HG02885 (cell line): ENCODE measurements at regions not wholly inside any gene's neighbourhood (a gene's known extent, or its start where the extent isn't known, plus 50 kb on each side); places are given as distances from the start of the nearest gene placed in this dataset.

Experiments used
- ATAC-seq: cut with Tn5 transposase; IDR thresholded peaks from one replicate; pipeline ENCODE4 v1.9.1; 2021; ENCODE audit warnings: mild to moderate bottlenecking; ENCODE audit not compliant: unreplicated experiment, poor library complexity

DNA sequence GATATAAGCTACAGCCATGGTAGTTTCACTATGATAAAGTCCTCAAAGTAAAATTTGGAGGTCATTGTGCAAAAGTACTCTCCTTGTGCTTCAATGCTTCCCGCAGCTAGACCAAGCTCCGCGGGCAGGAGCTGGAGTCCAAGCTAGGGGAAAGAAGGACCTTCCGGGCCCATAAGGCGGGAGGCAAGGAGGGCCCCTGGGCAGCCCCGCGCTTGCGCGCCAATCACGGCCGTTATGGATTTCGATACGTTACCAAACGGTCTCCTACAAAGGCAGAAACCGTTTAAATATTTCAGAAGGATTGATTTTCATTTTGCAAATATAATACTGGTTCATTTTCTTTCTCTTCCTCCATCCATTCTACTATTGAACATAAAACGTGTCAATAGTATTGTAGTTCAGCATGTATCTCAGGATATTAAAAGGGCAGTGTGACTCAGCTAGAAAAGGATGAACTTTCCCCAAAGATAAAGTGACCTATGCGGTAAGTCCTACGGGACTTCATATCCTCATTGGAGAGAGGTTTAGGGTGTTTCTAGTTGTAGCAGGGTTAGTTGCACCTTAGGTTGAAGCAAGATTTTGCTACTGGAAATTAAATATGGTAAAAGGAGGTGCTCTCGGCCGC lies 128.0 kb downstream of the KIF20B start:
- no peak for ATAC-seq

DNA sequence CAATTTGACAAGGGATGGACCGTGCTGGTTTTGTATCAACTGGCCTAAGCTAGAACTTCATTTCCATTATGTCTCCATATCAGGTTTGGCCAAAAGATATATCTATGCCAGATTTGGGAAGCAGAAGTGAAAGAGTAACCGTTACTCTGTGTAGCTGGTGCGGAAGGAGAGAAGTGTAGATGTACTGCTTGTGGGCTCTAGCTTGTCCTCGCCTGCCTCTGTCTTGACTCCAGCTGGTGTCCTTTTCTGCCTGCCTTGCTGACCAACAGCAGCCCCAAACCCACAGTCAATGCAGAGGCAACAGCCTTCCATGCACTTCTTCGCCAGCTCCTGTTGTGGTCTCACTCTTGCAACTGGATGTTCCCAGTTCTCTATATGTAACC lies 128.5 kb downstream of the KIF20B start:
- no peak for ATAC-seq

DNA sequence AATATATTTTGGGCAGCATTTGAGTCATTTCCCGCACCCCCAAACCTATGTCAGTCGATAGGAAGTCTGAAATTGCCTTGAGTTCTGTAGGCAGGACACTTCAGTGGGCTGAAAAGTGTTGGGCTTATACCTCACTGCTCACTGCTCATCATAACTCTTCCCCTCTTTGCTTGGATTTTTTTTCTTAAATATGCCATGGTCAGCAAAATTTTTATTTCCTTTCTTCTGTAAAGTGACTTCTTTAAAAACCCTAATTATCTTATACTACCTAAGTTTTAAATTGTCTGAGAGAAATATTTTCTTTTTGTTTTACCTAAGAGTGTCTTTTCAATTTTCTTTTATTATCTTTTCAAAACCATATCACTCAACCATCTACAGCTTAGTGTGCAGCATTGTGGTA lies 129.2 kb downstream of the KIF20B start:
- ATAC-seq, result no peak

DNA sequence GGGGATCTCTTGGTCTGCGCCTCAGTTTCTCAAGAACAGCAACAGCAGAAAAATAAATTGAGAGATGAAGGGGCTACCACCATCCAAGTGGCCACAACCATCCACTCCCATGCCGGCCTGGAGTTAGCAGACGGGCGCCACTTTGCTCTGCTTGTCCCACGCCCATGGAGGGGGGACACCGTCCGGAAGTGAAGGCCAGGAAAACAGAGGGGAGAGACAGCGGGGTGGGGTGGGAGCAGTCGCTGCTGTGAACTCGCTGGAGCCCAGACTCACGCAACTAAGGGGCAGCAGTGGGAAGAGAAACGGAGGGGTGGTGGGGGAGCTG lies 135.4 kb downstream of the KIF20B start:
- ATAC-seq, result no peak

DNA sequence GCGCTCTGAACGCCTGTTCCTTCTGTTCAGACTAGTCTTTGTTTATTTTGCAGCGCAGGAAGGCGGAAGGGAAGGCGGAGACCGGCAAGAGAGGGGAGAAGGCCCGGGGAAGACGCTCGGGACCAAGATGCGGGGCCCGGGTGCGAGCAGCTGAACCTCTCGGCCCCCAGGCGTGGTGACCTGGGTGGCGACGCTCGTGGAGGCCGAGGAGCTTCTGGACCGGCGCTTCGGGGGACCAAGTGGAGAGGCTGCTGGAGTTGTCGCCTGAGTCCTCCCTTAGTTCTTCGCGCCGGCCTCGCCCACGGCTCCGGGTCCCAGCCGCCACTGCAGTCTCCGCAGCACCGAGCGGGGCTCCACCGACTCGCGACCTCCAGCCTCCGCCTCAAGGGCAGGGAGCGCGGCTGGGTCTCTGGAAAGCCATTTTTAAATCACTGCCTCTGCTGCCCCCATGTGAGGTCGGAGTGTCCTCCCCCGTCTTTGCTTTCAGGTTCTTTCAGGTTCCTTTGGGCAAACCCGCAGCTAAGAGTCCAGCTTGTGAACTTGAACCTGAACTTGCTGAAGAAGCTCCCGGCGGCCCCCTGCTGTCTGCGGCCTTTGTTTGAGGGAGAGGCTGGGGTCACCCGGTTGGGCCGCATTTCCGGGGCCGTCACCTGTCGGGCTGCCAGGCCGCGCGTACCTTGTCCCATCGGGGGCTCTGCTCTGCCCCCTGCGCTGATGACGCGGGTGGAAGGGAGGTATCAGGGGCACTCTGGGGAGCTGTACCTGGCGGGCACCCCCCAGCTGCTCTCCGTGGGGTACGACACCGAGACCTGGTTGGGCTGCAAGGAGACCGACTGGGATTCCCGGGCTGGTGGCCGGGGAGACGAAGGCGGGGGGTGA lies 136.0 kb downstream of the KIF20B start:
- peak; percentile 55 for ATAC-seq

DNA sequence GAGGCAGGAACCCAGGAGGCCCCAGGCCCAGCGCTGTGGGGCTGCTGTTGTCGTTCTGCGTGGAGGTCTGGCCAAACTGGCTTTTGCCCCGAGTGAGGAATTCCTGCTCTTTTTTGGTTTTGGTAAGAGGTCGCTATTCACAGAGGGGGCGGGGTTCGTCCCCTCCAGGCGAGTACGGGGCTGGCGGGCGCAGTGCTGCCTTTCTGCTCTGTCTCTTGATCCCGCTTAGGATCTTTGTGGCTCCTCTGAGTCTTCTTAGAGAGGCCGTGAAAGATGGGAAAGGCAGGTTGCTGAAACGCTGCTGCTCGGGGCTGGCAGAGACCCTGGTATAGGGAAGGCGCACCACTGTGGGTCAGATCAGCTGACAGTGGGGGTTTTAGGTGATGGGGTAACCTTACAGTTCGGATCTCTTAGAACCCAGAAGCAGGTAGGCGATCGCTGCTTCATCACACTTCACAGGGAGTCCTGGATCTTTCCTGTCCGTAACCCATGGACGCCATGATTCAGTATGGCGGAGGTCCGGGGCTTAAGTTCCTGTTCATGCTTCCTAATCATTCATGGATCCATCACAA lies 136.7 kb downstream of the KIF20B start:
- ATAC-seq, result no peak

DNA sequence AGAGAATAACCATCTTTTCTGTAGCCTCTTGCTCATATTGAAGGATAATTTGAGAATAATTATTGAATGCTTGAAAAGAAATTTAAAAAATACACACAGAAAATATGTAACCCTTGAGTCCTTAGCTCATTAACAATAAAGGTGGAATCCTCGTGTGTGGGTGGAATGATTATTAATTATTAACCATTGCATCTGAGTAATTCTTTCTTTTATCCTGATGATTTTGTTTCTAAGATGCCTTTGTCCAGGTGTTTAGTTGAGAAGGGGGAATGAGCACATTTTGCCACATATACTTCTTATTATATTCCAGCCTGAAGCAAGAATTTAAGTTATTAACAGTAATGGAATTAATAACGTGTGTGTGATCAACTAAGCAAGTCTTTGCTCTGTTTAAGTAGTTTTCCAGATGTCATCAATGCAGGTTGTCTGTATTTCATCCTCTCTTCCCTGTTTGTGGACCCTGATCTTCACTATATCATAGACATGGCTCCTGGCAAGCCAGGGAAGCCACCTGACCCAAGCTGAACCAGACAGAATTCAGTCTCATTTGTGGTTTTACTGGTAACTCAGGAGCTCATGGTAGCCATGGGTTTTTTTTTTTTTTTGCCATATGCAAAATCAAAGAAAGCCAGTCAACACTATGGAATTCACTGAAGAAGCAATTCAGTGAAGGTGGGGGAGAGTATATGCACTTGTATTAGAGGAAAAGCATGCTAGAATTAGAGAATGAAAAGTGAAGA lies 144.3 kb downstream of the KIF20B start:
- no peak for ATAC-seq

DNA sequence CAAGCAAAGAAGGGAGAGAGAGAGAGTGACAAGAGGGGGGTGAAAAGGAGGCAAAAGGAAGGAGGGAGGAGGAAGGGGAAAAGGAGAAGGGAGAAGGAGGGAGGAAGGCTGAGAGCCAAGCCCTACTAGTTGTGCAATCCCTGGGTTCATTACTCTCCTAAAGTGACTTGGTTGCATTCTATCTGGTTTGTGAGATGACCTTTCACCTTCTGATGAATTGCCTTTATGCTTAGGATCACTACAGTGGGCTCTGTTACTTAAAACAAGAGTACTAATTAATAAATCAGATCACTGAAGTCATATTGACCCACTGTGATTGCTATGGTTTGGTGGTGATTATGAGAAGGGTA lies 144.9 kb downstream of the KIF20B start:
- ATAC-seq, result no peak

DNA sequence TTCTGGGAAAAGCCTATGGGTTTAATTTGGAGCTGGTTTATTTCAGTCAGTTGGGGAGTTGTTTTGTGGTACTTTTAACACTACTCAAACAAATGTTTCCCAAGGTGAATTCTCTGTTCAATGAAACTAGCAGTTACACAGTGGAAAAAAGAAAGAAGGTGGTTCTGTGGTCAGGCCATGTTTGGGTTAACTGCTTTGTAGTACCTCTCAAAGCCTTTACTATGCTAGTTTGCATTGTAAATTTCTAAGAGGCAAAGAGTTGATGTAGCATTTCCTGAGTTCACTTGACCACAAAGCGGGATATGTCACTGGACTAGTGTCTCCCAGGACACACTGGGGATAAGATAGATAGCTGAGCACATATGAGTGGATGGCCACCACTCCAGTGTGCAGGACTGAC lies 145.4 kb downstream of the KIF20B start:
- ATAC-seq, result peak; percentile 62

DNA sequence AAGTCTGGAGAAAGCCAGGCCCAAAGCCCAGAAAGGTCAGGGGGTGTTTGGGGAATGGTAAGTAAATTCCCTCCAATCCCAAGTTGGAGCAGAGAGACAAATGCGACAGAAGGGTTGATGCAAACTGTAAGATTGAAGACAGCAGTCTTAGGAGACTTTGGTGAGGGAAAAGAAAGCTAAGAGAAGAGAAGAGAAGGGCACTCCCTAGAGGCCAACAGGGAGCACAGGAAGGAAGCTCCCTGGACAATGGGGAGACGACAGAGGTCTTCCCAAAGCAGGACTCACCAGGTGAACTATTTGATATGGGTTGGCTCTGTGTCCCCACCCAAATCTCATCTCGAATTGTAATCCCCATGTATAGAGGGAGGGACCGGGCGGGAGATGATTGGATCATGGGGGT lies 151.5 kb downstream of the KIF20B start:
- ATAC-seq, result no peak

DNA sequence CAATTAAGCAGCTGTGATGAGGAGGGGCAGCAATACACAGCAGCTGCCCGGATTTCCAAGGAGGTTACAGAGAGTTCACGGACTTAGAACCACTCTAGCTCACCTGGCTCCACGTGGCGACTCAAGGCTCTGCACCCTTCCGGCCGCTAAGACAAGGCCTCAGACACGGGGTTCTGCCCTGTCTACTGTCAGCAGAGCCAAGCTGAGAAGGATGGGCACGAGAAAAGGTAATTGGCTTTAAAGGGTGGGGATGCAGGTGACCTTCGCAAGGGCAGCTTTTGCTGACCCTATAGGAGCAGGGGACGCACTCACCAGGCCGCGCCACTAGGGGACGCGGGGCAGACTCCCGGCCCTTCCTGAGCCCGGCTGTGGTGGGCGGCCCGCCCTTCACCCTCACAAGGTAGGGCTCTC lies 152.4 kb downstream of the KIF20B start:
- ATAC-seq, result no peak

DNA sequence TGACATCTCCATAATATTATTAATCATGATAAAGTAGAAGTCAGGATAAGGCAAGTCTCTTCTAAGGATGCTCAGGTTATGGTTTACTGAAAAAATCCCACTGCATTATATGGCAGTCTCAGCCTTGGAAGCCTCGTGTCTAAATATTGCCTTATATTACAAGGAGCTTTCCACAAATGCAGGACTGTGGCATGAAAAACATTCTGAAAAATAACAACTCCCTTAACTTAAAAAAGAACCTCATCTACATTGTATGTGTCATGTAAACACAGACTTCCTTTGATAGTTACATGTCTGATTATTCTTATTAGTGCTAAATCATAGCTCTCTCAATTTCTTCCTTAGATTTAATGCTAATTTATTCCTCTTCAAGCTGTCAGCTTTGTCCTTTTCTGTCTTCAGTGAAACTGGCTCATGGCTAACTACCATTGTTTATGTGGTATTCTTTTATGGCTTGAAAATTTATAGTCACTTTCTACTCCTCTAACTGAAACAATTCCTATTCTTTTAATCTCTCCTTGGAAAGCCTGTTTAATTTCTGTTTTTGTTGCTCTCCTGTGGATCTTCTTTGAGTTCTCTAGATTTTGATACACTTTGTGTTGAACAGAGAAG lies 156.1 kb downstream of the KIF20B start:
- ATAC-seq, result no peak

DNA sequence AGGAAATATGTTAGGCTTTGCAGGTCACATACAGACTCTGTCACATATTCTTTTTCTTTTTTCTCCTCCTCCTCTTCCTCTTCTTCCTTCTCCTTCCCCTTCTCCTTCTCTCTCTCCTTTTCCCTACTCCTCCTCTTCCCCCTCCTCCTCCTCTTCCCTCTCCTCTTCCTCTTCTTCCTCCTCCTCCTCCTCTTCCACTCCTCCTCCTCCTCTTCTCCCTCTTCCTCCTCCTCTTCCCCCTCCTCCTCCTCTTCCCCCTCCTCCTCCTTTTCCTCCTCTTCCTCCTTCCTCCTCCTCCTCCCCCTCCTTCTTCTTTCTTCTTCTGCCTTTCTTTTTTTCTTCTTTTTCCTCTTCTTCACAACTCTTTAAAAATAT lies 159.8 kb downstream of the KIF20B start:
- no peak for ATAC-seq

DNA sequence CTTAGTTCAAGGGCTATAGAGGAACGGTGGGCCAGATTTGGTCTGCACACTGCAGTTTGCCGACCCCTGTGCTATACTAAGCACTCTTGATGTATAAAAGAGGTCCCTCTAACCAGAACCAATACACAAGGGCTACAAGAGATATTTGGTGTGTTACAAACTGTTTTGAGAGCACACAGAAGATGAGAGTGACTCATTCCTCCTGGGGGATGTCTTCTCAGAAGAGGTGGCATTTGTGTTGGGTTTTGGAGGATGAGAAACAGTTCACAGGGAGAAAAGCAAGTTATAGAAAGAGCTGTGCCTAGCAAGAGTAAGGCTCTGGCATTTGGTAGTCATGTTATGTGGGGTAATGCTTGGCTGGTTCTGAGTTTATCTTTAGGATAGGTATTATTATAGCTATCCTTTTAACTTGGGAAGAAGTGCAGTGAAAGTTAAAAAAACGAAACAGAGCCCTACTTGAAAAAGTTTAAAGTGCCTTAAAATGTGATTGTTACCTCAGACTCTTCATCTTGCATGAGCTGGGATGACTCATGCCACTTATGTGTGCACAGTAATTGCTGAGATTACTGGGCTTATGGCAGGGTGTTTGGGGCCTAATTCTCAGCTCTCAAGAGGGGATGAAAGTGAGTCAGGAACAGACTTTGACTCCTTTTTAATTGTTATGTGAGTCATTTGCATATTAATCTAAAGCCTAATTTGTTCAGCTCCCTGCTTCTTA lies 160.4 kb downstream of the KIF20B start:
- ATAC-seq, result no peak

DNA sequence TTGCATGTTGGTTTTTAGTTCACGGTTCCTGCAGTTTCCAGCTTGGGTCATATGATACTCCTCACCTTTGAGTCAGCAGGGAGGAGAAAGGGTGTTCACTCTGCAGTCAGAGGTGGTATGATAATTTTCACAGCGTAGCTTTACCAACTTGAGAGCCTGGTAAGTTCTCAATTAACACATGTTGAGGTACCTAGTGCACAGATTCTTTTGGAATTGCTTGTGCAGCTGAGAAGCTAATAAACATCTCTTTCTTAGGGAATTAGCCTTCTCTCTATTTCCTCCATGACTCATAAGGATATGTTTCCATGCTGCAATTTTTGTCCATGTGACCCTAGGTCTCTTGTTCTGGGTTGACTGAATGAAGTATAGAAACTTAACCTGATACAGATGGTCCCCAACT lies 166.6 kb downstream of the KIF20B start:
- no peak for ATAC-seq

DNA sequence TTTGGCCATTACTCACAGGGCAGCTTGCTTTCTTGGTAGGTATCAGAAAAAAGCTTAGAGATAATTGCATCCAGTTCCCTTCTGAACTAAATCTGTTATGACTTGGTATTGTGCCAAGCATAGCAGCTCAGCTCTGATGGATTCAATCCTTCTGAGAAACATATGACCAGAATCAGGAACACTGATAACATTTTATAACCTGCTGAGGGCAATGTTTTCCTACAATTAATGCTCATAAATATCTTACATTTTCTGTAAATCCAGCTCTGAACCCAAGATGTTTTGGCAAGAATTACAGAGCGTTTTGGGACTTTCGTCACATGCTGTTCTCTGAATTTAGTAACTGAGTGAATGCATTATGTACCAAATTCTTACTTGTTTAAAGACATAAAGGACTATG lies 167.8 kb downstream of the KIF20B start:
- ATAC-seq, result no peak

DNA sequence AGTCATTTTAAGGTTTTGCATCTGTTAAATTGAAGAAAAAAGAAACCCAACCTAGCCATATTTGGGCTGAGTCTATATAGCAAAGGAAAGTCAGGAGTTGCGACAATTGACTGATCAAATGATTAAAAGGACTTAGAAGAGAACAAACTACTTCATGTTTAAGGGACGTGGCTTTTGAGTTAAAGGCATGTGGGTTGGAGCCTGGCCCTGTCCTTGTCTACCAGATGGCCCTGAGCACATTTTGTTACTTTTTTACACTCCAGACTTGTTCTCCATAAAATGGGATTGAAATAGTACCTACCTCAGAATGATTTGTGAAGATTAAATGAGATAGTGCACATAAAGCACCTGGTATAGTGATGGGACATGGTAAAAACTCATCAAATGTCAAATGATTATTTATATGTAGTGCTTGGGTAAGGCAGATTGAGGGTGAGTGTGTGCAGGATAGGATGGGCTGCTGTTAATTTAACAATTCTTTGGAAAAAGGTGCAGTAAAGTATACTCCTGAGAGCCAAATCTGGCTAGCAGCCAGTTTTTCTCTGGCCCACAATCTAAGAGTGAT lies 168.3 kb downstream of the KIF20B start:
- no peak for ATAC-seq

DNA sequence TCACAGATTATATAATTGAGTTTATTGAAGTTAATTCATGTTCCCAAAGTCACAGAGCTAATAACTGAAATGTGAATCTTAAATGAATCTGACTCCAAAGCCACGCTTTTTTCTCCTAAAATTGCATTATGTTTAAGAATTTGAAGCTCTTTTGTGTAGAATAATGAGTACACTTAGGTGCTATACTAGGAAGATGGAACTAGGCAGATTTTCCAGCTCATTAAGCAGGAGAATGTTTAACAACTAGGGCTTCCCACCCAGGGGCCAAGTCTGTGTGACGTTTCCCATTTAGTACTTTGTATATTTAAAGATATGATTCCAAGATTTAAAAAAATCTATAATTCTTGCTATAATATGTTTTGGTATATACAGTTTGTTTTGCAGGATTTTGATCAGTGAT lies 169.5 kb downstream of the KIF20B start:
- no peak for ATAC-seq

DNA sequence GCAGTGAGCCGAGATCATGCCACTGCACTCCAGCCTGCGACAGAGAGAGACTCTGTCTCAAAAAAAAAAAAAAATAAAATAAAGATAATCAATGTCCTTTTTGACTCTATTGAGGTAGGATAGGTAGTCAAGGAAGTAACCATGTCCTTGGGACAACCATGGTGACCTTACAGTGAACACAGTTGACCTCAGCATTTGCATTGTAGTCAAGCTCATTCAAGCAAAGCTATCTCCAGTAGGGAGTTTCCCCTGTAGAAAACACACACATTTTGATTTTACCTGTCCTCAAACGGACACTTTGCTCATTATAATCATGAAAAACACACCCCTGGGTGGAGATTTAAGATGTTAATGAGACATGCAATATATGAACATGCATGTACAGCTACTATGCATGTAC lies 171.7 kb downstream of the KIF20B start:
- ATAC-seq, result peak; percentile 98

DNA sequence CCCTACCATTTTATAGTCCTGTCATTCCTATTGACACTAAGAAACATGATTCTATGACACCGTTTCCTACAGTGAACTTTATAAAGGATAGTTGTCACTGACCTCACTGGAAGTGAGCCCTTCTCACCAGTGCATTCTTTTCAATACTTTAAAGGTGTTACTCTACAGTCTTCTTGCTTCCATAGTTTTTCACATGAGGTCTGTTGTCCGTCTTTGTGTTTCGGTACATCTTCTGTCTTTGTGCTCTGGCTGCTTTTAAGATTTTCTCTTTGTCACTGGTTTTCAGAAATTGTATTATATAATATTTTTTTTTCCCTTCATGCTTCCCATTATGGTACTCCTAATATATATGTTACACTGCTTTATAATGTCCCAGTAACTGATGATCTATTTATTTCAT lies 174.2 kb downstream of the KIF20B start:
- ATAC-seq, result no peak
